EL (cell line): ENCODE measurements at regions not wholly inside any gene's neighbourhood (a gene's known extent, or its start where the extent isn't known, plus 50 kb on each side); places are given as distances from the start of the nearest gene placed in this dataset.

Experiments
- DNase-seq: peaks from one replicate; pipeline ENCODE4 v3.0.0-alpha.2; 2016

- DNase-seq, result peak; percentile 17
Observed at GRCh38 chr5:98585661-98586310, 187.7 kb upstream of the RGMB start.

GRCh38 chr5:98586581-98586980, 186.9 kb upstream of the RGMB start:
- DNase-seq, result no peak

GRCh38 chr5:98587166-98587565, 186.3 kb upstream of the RGMB start:
- DNase-seq, result no peak

GRCh38 chr5:98588215-98588614, 185.2 kb upstream of the RGMB start:
- no peak for DNase-seq

- no peak for DNase-seq
Observed at GRCh38 chr5:98593418-98593817, 180.0 kb upstream of the RGMB start.

- no peak for DNase-seq
Observed at GRCh38 chr5:98594098-98594497, 179.4 kb upstream of the RGMB start.

GRCh38 chr5:98599016-98599415, 174.4 kb upstream of the RGMB start:
- no peak for DNase-seq

GRCh38 chr5:98602534-98603112, 170.8 kb upstream of the RGMB start:
- no peak for DNase-seq

- no peak for DNase-seq
Observed at GRCh38 chr5:98603456-98603855, 170.0 kb upstream of the RGMB start.

GRCh38 chr5:98604301-98604700, 169.2 kb upstream of the RGMB start:
- peak; percentile 7 for DNase-seq

GRCh38 chr5:98604721-98605425, 168.6 kb upstream of the RGMB start:
- DNase-seq, result peak; percentile 18

GRCh38 chr5:98605426-98605825, 168.0 kb upstream of the RGMB start:
- DNase-seq, result no peak

- no peak for DNase-seq
Observed at GRCh38 chr5:98606961-98607360, 166.5 kb upstream of the RGMB start.

- no peak for DNase-seq
Observed at GRCh38 chr5:98608052-98608451, 165.4 kb upstream of the RGMB start.

GRCh38 chr5:98614341-98614740, 159.1 kb upstream of the RGMB start:
- DNase-seq, result no peak

- no peak for DNase-seq
Observed at GRCh38 chr5:98621821-98622220, 151.6 kb upstream of the RGMB start.

GRCh38 chr5:98624145-98624880, 149.2 kb upstream of the RGMB start:
- peak; percentile 21 for DNase-seq

- DNase-seq, result no peak
Observed at GRCh38 chr5:98627121-98627520, 146.3 kb upstream of the RGMB start.

GRCh38 chr5:98630621-98631020, 142.8 kb upstream of the RGMB start:
- no peak for DNase-seq

- DNase-seq, result peak; percentile 97
Observed at GRCh38 chr5:98631311-98632054, 142.0 kb upstream of the RGMB start.

GRCh38 chr5:98635656-98636055, 137.8 kb upstream of the RGMB start:
- DNase-seq, result peak; percentile 12

GRCh38 chr5:98637116-98637515, 136.3 kb upstream of the RGMB start:
- no peak for DNase-seq

GRCh38 chr5:98637557-98637956, 135.9 kb upstream of the RGMB start:
- DNase-seq, result no peak
